Fibroblast of mammary gland (primary cell): ENCODE measurements at regions not wholly inside any gene's neighbourhood (a gene's known extent, or its start where the extent isn't known, plus 50 kb on each side); places are given as distances from the start of the nearest gene placed in this dataset.

Experiments used
- DNase-seq: peaks from one replicate; pipeline ENCODE4 v3.0.0-alpha.2; 2010; ENCODE audit warnings: low read depth
- H3K4me3 ChIP-seq: 2 replicates; pipeline ENCODE4 v1.5.1; 2011; ENCODE audit warnings: low read depth, mild to moderate bottlenecking, low read length, moderate library complexity; ENCODE audit not compliant: control insufficient read depth
- TF ChIP-seq, protein P1 (sequence below): conservative IDR thresholded peaks from 2 replicates; pipeline ENCODE4 v1.5.1; 2011; ENCODE audit warnings: low read depth, low read length, inconsistent platforms; ENCODE audit not compliant: control insufficient read depth, insufficient read depth

DNA sequence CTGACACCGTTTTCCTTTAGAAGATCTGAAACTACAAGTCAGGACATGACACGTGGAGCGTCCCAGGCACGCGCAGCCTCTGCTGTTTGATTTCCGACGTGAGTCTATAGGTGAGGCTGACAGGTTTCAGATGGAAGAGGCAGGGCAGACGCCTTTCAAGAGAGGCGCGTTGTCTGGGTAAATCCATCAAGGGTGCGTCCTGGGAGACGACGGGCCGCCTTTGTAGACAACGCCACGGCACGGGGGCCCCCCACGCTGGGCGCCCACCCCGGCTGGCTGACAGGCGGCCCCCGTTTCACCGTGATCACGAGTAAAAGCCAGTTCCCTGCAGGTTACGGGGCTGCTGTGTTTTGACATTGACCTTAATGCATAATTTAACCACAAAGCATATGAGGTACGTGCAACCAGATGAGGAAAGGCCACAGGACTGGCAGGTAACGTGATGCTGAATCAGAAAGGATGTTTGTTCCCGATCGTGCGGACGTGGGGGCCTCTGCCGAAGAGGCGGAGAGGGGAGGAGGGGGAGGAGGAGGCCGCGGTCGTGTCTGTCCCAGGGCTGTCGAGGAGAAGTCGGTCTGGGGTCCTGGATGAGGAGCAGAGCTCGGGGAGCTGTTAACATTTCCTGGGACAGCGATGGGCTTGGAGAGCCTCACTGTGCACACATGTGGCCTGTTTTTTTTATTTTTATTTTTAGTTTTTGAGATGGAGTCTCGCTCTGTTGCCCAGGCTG is 51.1 kb upstream of the PPP2R3B start:
- H3K4me3 ChIP-seq, result no peak overlapping the region
- TF ChIP-seq, protein P1, sequence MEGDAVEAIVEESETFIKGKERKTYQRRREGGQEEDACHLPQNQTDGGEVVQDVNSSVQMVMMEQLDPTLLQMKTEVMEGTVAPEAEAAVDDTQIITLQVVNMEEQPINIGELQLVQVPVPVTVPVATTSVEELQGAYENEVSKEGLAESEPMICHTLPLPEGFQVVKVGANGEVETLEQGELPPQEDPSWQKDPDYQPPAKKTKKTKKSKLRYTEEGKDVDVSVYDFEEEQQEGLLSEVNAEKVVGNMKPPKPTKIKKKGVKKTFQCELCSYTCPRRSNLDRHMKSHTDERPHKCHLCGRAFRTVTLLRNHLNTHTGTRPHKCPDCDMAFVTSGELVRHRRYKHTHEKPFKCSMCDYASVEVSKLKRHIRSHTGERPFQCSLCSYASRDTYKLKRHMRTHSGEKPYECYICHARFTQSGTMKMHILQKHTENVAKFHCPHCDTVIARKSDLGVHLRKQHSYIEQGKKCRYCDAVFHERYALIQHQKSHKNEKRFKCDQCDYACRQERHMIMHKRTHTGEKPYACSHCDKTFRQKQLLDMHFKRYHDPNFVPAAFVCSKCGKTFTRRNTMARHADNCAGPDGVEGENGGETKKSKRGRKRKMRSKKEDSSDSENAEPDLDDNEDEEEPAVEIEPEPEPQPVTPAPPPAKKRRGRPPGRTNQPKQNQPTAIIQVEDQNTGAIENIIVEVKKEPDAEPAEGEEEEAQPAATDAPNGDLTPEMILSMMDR, result no peak
- DNase-seq, result no peak

DNA sequence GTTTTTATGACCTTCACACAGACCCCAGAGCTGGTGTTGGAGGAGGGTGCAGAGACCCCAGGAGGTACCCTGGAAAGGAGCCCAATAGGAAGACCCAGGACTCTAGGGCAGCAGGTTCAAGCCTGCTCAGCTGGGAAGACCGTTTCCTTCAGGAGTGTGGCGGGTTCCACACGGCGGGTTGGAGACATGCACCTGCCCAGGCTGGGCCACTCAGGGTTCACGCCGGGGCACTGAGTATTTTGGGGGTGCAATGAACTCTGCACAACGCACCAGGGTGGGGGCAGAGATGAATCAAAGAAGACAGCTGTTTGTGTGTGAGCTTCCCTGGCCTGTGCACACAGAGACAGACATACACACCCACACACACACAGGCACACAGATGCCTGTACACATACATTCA is 52.5 kb upstream of the PPP2R3B start:
- no peak for DNase-seq
- no peak overlapping the region for H3K4me3 ChIP-seq
- TF ChIP-seq, protein P1, result no peak

DNA sequence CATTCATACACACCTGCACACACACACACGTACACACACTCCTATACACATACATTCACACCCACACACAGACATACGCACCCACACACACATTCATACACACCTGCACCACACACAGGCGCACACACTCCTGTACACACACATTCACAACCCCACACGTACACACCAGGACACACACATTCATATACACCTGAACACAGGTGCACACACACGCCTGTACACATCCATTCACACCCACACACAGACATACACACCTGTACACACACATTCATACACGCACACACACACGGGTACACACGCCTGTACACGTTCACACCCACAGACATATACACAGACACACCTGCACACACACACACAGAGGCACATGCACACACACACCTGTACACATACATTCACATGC is 53.0 kb upstream of the PPP2R3B start:
- TF ChIP-seq, protein P1, result no peak
- H3K4me3 ChIP-seq, result no peak overlapping the region

DNA sequence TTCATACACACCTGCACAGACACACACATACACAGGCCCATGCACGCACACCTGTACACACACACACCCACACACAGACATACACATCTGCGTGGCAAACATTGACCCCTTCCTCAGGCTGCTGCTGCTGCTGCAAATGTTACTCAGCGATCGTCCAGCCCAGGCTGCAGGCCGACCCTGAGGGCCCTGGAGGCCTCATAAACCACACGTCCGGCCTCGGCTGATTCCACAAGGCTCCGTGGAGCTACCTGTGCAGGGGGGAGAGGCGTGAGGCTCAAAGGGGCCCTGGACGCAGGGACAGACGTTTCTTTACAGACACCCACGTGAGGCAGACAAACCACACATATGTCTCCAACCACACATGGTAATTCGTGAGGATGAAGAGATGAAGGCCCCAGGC is 53.9 kb upstream of the PPP2R3B start:
- H3K4me3 ChIP-seq, result no peak overlapping the region

More for the DNA sequence above, 53.0 kb upstream of the PPP2R3B start:
- no peak for DNase-seq

DNA sequence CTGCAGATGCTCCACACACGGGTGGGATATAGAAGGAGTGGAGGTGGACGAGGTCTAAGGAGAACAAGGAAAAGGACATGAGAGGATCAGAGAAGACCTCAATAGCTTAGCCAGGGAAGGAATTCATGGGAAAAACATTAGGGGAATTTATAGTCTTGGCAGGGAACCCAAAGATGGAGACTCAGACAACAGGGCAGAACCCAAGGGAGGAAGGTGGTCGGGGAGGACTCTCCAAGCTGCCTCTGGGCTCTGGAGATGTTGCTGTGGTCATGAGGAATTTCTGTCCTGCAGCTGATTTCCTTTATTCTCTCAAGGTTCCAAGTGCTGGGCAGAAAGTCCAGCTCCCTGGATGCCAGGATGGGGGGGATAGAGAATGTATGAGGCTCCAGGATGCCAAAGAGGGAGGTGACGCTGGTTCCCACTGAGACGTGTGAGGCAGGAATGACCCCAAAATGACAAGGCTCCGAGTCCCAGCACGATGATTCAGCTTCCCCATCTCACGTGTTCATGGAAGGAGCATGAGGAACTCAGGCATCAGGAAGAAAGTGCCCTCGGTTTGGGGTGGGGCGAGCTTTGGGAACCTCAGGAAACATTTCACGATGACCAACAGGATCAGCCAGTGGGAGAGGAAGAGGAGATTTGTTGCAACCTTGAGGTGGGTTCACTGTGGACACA is 57.0 kb upstream of the PPP2R3B start:
- no peak for DNase-seq
- TF ChIP-seq, protein P1, result no peak
- H3K4me3 ChIP-seq, result no peak overlapping the region

More for the DNA sequence above, 53.9 kb upstream of the PPP2R3B start:
- TF ChIP-seq, protein P1, result no peak
- DNase-seq, result no peak

DNA sequence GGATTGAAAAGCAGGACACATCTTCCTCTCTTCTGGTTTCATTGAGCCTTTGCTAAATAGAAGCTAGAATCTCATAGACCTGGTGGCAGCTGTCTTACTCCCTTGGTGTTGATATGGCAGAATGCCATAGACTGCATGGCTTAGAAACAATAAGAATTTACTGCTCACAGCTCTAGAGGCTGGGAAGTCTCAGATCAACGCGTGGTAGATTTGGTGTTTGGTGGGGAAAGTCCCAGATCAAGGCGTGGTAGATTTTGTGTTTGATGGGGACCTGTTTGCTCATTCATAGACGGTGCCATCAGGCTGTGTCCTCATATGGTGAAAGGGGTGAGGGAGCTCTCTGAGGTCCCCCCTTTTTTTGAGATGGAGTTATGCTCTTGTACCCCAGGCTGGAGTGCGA is 57.6 kb upstream of the PPP2R3B start:
- TF ChIP-seq, protein P1, result no peak
- H3K4me3 ChIP-seq, result no peak overlapping the region
- no peak for DNase-seq

DNA sequence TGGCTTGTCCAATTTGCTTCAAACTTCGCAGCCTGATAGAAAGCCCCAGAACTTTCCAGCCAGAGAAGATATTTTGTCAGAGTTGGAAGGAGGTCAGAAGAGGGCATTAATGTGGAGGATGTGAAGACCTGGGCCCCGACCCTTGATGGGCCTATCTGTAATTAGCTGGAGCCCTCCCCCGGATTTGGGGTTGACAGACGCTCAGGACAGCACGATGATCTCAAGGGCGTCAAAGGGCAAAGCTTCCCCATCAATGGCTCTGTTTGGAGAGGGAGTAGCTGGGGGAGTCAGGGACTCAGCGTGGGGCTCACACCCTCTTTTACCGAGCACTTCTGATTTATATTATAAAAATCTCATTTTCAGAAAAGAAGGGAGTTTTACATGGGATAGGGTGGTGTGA is 59.0 kb upstream of the PPP2R3B start:
- TF ChIP-seq, protein P1, result no peak
- no peak overlapping the region for H3K4me3 ChIP-seq
- DNase-seq, result no peak
